HEK293 (cell line): ENCODE measurements at regions not wholly inside any gene's neighbourhood (a gene's known extent, or its start where the extent isn't known, plus 50 kb on each side); places are given as distances from the start of the nearest gene placed in this dataset.

ENCODE experiments used
- CTCF ChIA-PET: fragments of 350-600 bp; formaldehyde crosslinking; extraction: SDS; loops from one replicate; lab custom pipeline; 2021; ENCODE audit warnings: antibody characterized with exemption; lab: Yijun Ruan, JAX
- POLR2A ChIA-PET: fragments of 300-600 bp; formaldehyde crosslinking; extraction: SDS; loops from one replicate; lab custom pipeline; 2020; ENCODE audit warnings: antibody characterized with exemption, inconsistent platforms; lab: Yijun Ruan, JAX
- H3K27ac ChIP-seq: fragments of 200-500 bp; sonication (Bioruptor generic); 2 replicates; pipeline ENCODE4 v1.5.1; 2014; ENCODE audit warnings: low read depth, low read length, control low read depth, inconsistent platforms; ENCODE audit errors: extremely low read depth
- H3K36me3 ChIP-seq, 2 experiments: fragments of 200-500 bp in 1 of 2; sonication (Bioruptor generic) in 1 of 2; 1 replicate in 1 of 2; 2 replicates in 1 of 2; pipeline ENCODE4 v1.5.1; 2014 to 2017; ENCODE audit warnings: inconsistent platforms in 2 of 2, low read length in 2 of 2; ENCODE audit not compliant: control insufficient read depth in 2 of 2, insufficient read depth in 1 of 2
- H3K4me1 ChIP-seq: fragments of 200-500 bp; sonication (Bioruptor generic); 2 replicates; pipeline ENCODE4 v1.5.1; 2014; ENCODE audit warnings: mild to moderate bottlenecking, low read length, inconsistent platforms; ENCODE audit not compliant: control insufficient read depth, insufficient read depth
- H3K4me3 ChIP-seq: 2 replicates; pipeline ENCODE4 v1.5.1; 2011; ENCODE audit warnings: low read depth, mild to moderate bottlenecking, control low read depth, low read length, moderate library complexity
- H3K9me3 ChIP-seq: fragments of 200-500 bp; sonication (Bioruptor generic); 2 replicates; pipeline ENCODE4 v1.5.1; 2014; ENCODE audit warnings: low read depth, low read length, inconsistent platforms; ENCODE audit not compliant: control insufficient read depth, insufficient read depth
- FEZF1 ChIP-seq: fragments of 450-650 bp; formaldehyde crosslinking; IDR thresholded peaks from 2 replicates; pipeline ENCODE4 v1.5.1; 2016; ENCODE audit warnings: missing biosample characterization, missing genetic modification characterization
- GFI1B ChIP-seq: fragments of 450-650 bp; formaldehyde crosslinking; IDR thresholded peaks from 2 replicates; pipeline ENCODE4 v1.5.1; 2016; ENCODE audit warnings: missing biosample characterization, missing genetic modification characterization
- MZF1 ChIP-seq: fragments of 450-650 bp; formaldehyde crosslinking; IDR thresholded peaks from 2 replicates; pipeline ENCODE4 v1.5.1; 2017; ENCODE audit warnings: missing biosample characterization, missing genetic modification characterization, borderline replicate concordance
- PATZ1 ChIP-seq: fragments of 450-650 bp; formaldehyde crosslinking; IDR thresholded peaks from 2 replicates; pipeline ENCODE4 v1.5.1; 2016; ENCODE audit warnings: missing biosample characterization, missing genetic modification characterization
- PRDM1 ChIP-seq: fragments of 450-650 bp; formaldehyde crosslinking; IDR thresholded peaks from 2 replicates; pipeline ENCODE4; 2016; ENCODE audit warnings: missing biosample characterization, missing genetic modification characterization
- ZBTB26 ChIP-seq: fragments of 450-650 bp; formaldehyde crosslinking; optimal IDR thresholded peaks from 2 replicates; pipeline ENCODE3; 2016; ENCODE audit warnings: missing biosample characterization, mild to moderate bottlenecking, missing genetic modification characterization
- ZBTB48 ChIP-seq: fragments of 450-650 bp; formaldehyde crosslinking; IDR thresholded peaks from 2 replicates; pipeline ENCODE4 v1.5.1; 2016; ENCODE audit warnings: missing biosample characterization, missing genetic modification characterization
- ZFP3 ChIP-seq: fragments of 450-650 bp; formaldehyde crosslinking; IDR thresholded peaks from 2 replicates; pipeline ENCODE4 v1.5.1; 2016; ENCODE audit warnings: low read depth, missing biosample characterization, missing genetic modification characterization
- ZNF202 ChIP-seq: fragments of 450-650 bp; formaldehyde crosslinking; IDR thresholded peaks from 2 replicates; pipeline ENCODE4 v1.5.1; 2016; ENCODE audit warnings: missing biosample characterization, missing genetic modification characterization, borderline replicate concordance
- ZNF239 ChIP-seq: fragments of 450-650 bp; formaldehyde crosslinking; IDR thresholded peaks from 2 replicates; pipeline ENCODE4 v1.5.1; 2016; ENCODE audit warnings: missing biosample characterization, missing genetic modification characterization
- ZNF248 ChIP-seq: fragments of 450-650 bp; formaldehyde crosslinking; IDR thresholded peaks from 2 replicates; pipeline ENCODE4 v1.5.1; 2017; ENCODE audit warnings: missing biosample characterization, missing genetic modification characterization
- ZNF266 ChIP-seq: fragments of 450-650 bp; formaldehyde crosslinking; IDR thresholded peaks from 2 replicates; pipeline ENCODE4 v1.5.1; 2016; ENCODE audit warnings: missing biosample characterization, missing genetic modification characterization, low read depth
- ZNF274 ChIP-seq, 2 experiments: fragments of 200-500 bp in 1 of 2; fragments of 450-650 bp in 1 of 2; sonication (Bioruptor generic) in 1 of 2; formaldehyde crosslinking in 1 of 2; IDR thresholded peaks; 2 replicates each; pipeline versions ENCODE4 v1.5.1 to v1.6.1; 2014 to 2016; ENCODE audit warnings: borderline replicate concordance in 1 of 2, inconsistent platforms in 1 of 2, low read length in 1 of 2, missing biosample characterization in 1 of 2, missing genetic modification characterization in 1 of 2
- ZNF311 ChIP-seq: fragments of 450-650 bp; formaldehyde crosslinking; IDR thresholded peaks from 2 replicates; pipeline ENCODE4 v1.5.1; 2017; ENCODE audit warnings: missing biosample characterization, missing genetic modification characterization, borderline replicate concordance
- ZNF335 ChIP-seq: fragments of 450-650 bp; formaldehyde crosslinking; conservative IDR thresholded peaks from 2 replicates; pipeline ENCODE4 v1.5.1; 2016; ENCODE audit warnings: missing biosample characterization, missing genetic modification characterization
- ZNF404 ChIP-seq: fragments of 450-650 bp; formaldehyde crosslinking; IDR thresholded peaks from 2 replicates; pipeline ENCODE4 v1.5.1; 2017; ENCODE audit warnings: missing biosample characterization, missing genetic modification characterization
- ZSCAN18 ChIP-seq: fragments of 450-650 bp; formaldehyde crosslinking; IDR thresholded peaks from 2 replicates; pipeline ENCODE4 v1.5.1; 2016; ENCODE audit warnings: missing biosample characterization, missing genetic modification characterization
- ZSCAN4 ChIP-seq: fragments of 450-650 bp; formaldehyde crosslinking; IDR thresholded peaks from 2 replicates; pipeline ENCODE4 v1.5.1; 2017; ENCODE audit warnings: missing biosample characterization, missing genetic modification characterization
- ZXDB ChIP-seq: fragments of 450-650 bp; formaldehyde crosslinking; IDR thresholded peaks from 2 replicates; pipeline ENCODE4 v1.5.1; 2016; ENCODE audit warnings: missing biosample characterization, missing genetic modification characterization

GRCh38 chr3:13748276-13748879 lies 131.5 kb downstream of the WNT7A start:
- no peak overlapping the region for H3K27ac ChIP-seq
- TF ChIP-seq MZF1 (tag by site-specific recombination): no peak
- TF ChIP-seq ZBTB26 (tag by site-specific recombination): no peak
- TF ChIP-seq ZNF274 (IDR thresholded peaks at IDR 0.05; ENCODE audit: low read length): no peak
- no peak for TF ChIP-seq ZNF274 (tag by site-specific recombination; IDR thresholded peaks at IDR 0.05; ENCODE audit: borderline replicate concordance)
- no peak for TF ChIP-seq ZFP3 (tag by site-specific recombination)
- TF ChIP-seq, all 188 proteins: peak for 0
- Histone ChIP-seq H3K9me3 (no peaks in the 10 kb centered on the region), H3K4me3 (no peak overlapping the region), H3K4me1 (no peaks in the 10 kb centered on the region), H3K36me3 (no peaks in the 10 kb centered on the region)
- CTCF ChIA-PET: no interaction called here
- POLR2A ChIA-PET: no interaction called here

- POLR2A ChIA-PET: no interaction called here
- no peaks in the 10 kb centered on the region for H3K36me3 ChIP-seq
- CTCF ChIA-PET: no interaction called here
- no peaks in the 10 kb centered on the region for H3K4me1 ChIP-seq
- no peak overlapping the region for H3K4me3 ChIP-seq
- no peak overlapping the region for H3K27ac ChIP-seq
- TF ChIP-seq ZNF311 (tag by site-specific recombination): no peak
- TF ChIP-seq ZSCAN4 (tag by site-specific recombination): peak; percentile 84
- H3K9me3 ChIP-seq: no peaks in the 10 kb centered on the region
These were observed 132.2 kb downstream of the WNT7A start for GRCh38 chr3:13747627-13748026.

- Histone ChIP-seq H3K9me3 (no peaks in the 10 kb centered on the region), H3K36me3 (no peaks in the 10 kb centered on the region)
- POLR2A ChIA-PET: no interaction called here
- TF ChIP-seq ZBTB48 (tag by site-specific recombination): no peak
- no peak for TF ChIP-seq GFI1B
- TF ChIP-seq ZSCAN4 (tag by site-specific recombination): no peak
- TF ChIP-seq ZNF404 (tag by site-specific recombination): no peak
- TF ChIP-seq, all 188 proteins: peak for 0
- Histone ChIP-seq H3K4me3 (no peak overlapping the region), H3K4me1 (no peaks in the 10 kb centered on the region), H3K27ac (no peak overlapping the region)
- CTCF ChIA-PET: interaction anchor here (0.7 kb wide), 1 partner anchor 39 kb away, joined by 4 read pairs; no protein-coding TSS in a partner anchor
These were observed 133.5 kb downstream of the WNT7A start for GRCh38 chr3:13746385-13746784.

GRCh38 chr3:13745636-13746035 lies 134.2 kb downstream of the WNT7A start:
- Histone ChIP-seq H3K27ac (no peak overlapping the region), H3K4me3 (no peak overlapping the region), H3K9me3 (no peaks in the 10 kb centered on the region), H3K4me1 (no peaks in the 10 kb centered on the region), H3K36me3 (no peaks in the 10 kb centered on the region)
- ChIA-PET POLR2A (no interaction called here), CTCF (no interaction called here)
- no peak for TF ChIP-seq PRDM1 (tag by site-specific recombination)
- TF ChIP-seq ZNF248: no peak
- no peak for TF ChIP-seq ZNF202 (tag by site-specific recombination)
- TF ChIP-seq ZNF266: no peak
- TF ChIP-seq ZNF335 (tag by site-specific recombination): no peak
- no peak for TF ChIP-seq ZSCAN18 (tag by site-specific recombination)
- TF ChIP-seq FEZF1 (tag by site-specific recombination): no peak
- TF ChIP-seq ZXDB: no peak
- TF ChIP-seq ZNF239 (tag by site-specific recombination): no peak
- TF ChIP-seq PATZ1 (tag by site-specific recombination): no peak
